ENCODE measurements at regions not wholly inside any gene's neighbourhood (a gene's known extent, or its start where the extent isn't known, plus 50 kb on each side); places are given as distances from the start of the nearest gene placed in this dataset.

- TF ChIP-seq ZBTB8A (tag by site-specific recombination; IDR thresholded peaks at IDR 0.05) (no peak), ZNF223 (tag by site-specific recombination; IDR thresholded peaks at IDR 0.05) (no peak)
- ChIA-PET CTCF (interaction anchor here (0.6 kb wide), 1 partner anchor 579 kb away, joined by 3 read pairs; no protein-coding TSS in a partner anchor), POLR2A (no interaction called here)
- no peaks in the 10 kb centered on the region for H3K9me3 ChIP-seq (ENCODE audit: control insufficient read depth, insufficient read depth, low read depth, low read length)
- H3K4me3 ChIP-seq (ENCODE audit: low read depth, low read length), result no peak overlapping the region
- H3K36me3 ChIP-seq (ENCODE audit: control insufficient read depth in 2 of 2, insufficient read depth in 1 of 2, low read length in 2 of 2), result no peaks in the 10 kb centered on the region
- no peak overlapping the region for H3K27ac ChIP-seq (ENCODE audit: extremely low read depth, low read depth, low read length)
- H3K4me1 ChIP-seq (ENCODE audit: control insufficient read depth, insufficient read depth, low read length), result no peaks in the 10 kb centered on the region
These were observed 1132.4 kb downstream of the BRD1 start for GRCh38 chr22:48695251-48695650.

- no peaks in the 10 kb centered on the region for H3K36me3 ChIP-seq (ENCODE audit: control insufficient read depth in 2 of 2, insufficient read depth in 1 of 2, low read length in 2 of 2)
- no peaks in the 10 kb centered on the region for H3K9me3 ChIP-seq (ENCODE audit: control insufficient read depth, insufficient read depth, low read depth, low read length)
- H3K27ac ChIP-seq (ENCODE audit: extremely low read depth, low read depth, low read length), result no peak overlapping the region
- no peaks in the 10 kb centered on the region for H3K4me1 ChIP-seq (ENCODE audit: control insufficient read depth, insufficient read depth, low read length)
- CTCF ChIA-PET, result interaction anchor here (0.6 kb wide), 1 partner anchor 580 kb away, joined by 3 read pairs; no protein-coding TSS in a partner anchor
- POLR2A ChIA-PET, result no interaction called here
- H3K4me3 ChIP-seq (ENCODE audit: low read depth, low read length), result no peak overlapping the region
- TF ChIP-seq ZNF280D (tag by site-specific recombination; IDR thresholded peaks at IDR 0.05) (no peak), ZXDB (tag by site-specific recombination; IDR thresholded peaks at IDR 0.05) (no peak), KLF16 (tag by site-specific recombination; IDR thresholded peaks at IDR 0.05) (no peak), ZNF677 (tag by site-specific recombination; IDR thresholded peaks at IDR 0.05) (no peak), SP7 (tag by site-specific recombination; IDR thresholded peaks at IDR 0.05) (no peak), ZNF274 (IDR thresholded peaks at IDR 0.05; ENCODE audit: low read length) (no peak), ZNF274 (tag by site-specific recombination; IDR thresholded peaks at IDR 0.05; ENCODE audit: borderline replicate concordance) (no peak), BCL11A (tag by site-specific recombination; IDR thresholded peaks at IDR 0.05; ENCODE audit: low read depth) (no peak), OSR2 (tag by site-specific recombination; IDR thresholded peaks at IDR 0.05) (no peak), ZNF768 (tag by site-specific recombination; IDR thresholded peaks at IDR 0.05) (no peak), ZNF514 (tag by site-specific recombination; IDR thresholded peaks at IDR 0.05) (no peak)
These were observed 1133.3 kb downstream of the BRD1 start for GRCh38 chr22:48694296-48694883.

GRCh38 chr22:48693377-48694135 is 1134.1 kb downstream of the BRD1 start:
- Histone ChIP-seq H3K4me3 (ENCODE audit: low read depth, low read length) (no peak overlapping the region), H3K4me1 (ENCODE audit: control insufficient read depth, insufficient read depth, low read length) (no peaks in the 10 kb centered on the region), H3K36me3 (ENCODE audit: control insufficient read depth in 2 of 2, insufficient read depth in 1 of 2, low read length in 2 of 2) (no peaks in the 10 kb centered on the region), H3K9me3 (ENCODE audit: control insufficient read depth, insufficient read depth, low read depth, low read length) (no peaks in the 10 kb centered on the region), H3K27ac (ENCODE audit: extremely low read depth, low read depth, low read length) (no peak overlapping the region)
- CTCF ChIA-PET, result no interaction called here
- TF ChIP-seq ZXDB (tag by site-specific recombination; IDR thresholded peaks at IDR 0.05) (no peak), ZNF776 (tag by site-specific recombination; IDR thresholded peaks at IDR 0.05; ENCODE audit: borderline replicate concordance) (no peak), ZNF660 (tag by site-specific recombination; IDR thresholded peaks at IDR 0.05) (no peak), ZNF777 (tag by site-specific recombination; IDR thresholded peaks at IDR 0.05; ENCODE audit: borderline replicate concordance) (no peak), ZNF830 (tag by site-specific recombination; IDR thresholded peaks at IDR 0.05; ENCODE audit: low read depth) (no peak), ZSCAN23 (tag by site-specific recombination; IDR thresholded peaks at IDR 0.05) (no peak), INSM2 (tag by site-specific recombination; IDR thresholded peaks at IDR 0.05) (no peak), ZNF449 (tag by site-specific recombination; IDR thresholded peaks at IDR 0.05) (no peak), ELK4 (IDR thresholded peaks at IDR 0.05; ENCODE audit: borderline replicate concordance, low read depth, low read length) (no peak), GLI4 (tag by site-specific recombination; IDR thresholded peaks at IDR 0.05) (no peak)
- POLR2A ChIA-PET, result no interaction called here
